Lower leg skin (tissue), 4 donors: ENCODE measurements at regions not wholly inside any gene's neighbourhood (a gene's known extent, or its start where the extent isn't known, plus 50 kb on each side); places are given as distances from the start of the nearest gene placed in this dataset.
"Not testable (repeated sequence)": the region's sequence is repeated elsewhere in the genome, so short reads cannot be mapped to it uniquely, and the experiment has no call there.

ENCODE experiments used
- DNase-seq, 2 donors: peaks; one replicate each; pipeline ENCODE4 v3.0.0-alpha.2; 2019; ENCODE audit warnings: low spot score in 2 of 2
- H3K4me3 ChIP-seq: fragments of 200-600 bp; sonication (generic); 2 replicates; pipeline ENCODE4 v1.5.1; 2017; ENCODE audit warnings: mild to moderate bottlenecking, low read depth; ENCODE audit not compliant: poor library complexity, severe bottlenecking
- POLR2A ChIP-seq, 2 donors: fragments of 450-650 bp; IDR thresholded peaks; one replicate each; pipeline ENCODE4 v1.6.1; 2016 to 2017; ENCODE audit warnings: antibody characterized with exemption in 2 of 2, mild to moderate bottlenecking in 1 of 2, moderate library complexity in 1 of 2
- WGBS, 2 donors: methylation state at CpG; one replicate each; pipeline ENCODE4 v1.1.5; 2018; 5-methylcytosine and 5-hydroxymethylcytosine counted together
- intact Hi-C: fragments of 100-400 bp; cut with DNase I; formaldehyde crosslinking; loops from one replicate; pipeline ENCODE4 v1.15.0; 2023; ENCODE audit warnings: low total_unique reads
- TF ChIP-seq, protein P1 (sequence below), 3 donors: fragments of 450-650 bp; IDR thresholded peaks; one replicate each; pipeline ENCODE4 v1.5.1; 2016; ENCODE audit warnings: antibody characterized with exemption in 3 of 3, mild to moderate bottlenecking in 3 of 3, moderate library complexity in 2 of 3

GRCh38 chr21:15472108-15473040, 257.4 kb upstream of the USP25 start:
- DNase-seq = no peak
- no peak overlapping the region for H3K4me3 ChIP-seq
- intact Hi-C loops = no loop called here
- TF ChIP-seq, protein P1, sequence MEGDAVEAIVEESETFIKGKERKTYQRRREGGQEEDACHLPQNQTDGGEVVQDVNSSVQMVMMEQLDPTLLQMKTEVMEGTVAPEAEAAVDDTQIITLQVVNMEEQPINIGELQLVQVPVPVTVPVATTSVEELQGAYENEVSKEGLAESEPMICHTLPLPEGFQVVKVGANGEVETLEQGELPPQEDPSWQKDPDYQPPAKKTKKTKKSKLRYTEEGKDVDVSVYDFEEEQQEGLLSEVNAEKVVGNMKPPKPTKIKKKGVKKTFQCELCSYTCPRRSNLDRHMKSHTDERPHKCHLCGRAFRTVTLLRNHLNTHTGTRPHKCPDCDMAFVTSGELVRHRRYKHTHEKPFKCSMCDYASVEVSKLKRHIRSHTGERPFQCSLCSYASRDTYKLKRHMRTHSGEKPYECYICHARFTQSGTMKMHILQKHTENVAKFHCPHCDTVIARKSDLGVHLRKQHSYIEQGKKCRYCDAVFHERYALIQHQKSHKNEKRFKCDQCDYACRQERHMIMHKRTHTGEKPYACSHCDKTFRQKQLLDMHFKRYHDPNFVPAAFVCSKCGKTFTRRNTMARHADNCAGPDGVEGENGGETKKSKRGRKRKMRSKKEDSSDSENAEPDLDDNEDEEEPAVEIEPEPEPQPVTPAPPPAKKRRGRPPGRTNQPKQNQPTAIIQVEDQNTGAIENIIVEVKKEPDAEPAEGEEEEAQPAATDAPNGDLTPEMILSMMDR (IDR thresholded peaks at IDR 0.05) = no peak
- TF ChIP-seq POLR2A (IDR thresholded peaks at IDR 0.05) = no peak
- 88 to 90% methylated on average over 6 of the region's 6 CpGs for WGBS, 2 donors

DNA sequence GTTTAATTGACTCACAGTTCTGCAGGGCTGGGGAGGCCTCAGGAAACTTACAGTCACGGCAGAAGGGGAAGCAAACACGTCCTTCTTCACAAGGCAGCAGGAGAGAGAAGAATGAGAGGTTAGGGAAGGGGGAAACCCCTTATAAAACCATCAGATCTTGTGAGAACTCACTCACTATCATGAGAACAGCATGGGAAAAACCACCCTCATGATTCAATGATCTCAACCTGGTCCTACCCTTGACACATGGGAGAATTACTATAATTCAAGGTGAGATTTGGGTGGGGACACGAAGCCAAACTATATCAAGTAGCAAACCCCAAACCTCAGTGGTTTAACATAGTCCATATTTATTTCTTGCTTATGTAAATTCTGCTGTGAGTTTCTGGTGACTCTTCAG, 252.0 kb upstream of the USP25 start:
- DNase-seq, intact Hi-C loops, H3K4me3 ChIP-seq: not testable (repeated sequence)
- WGBS, 2 donors = 87 to 89% methylated on average over 3 of the region's 3 CpGs

- intact Hi-C loops = no loop called here
- no peak for DNase-seq
- no peak for TF ChIP-seq POLR2A (IDR thresholded peaks at IDR 0.05)
- 84 to 93% methylated on average over 6 of the region's 6 CpGs for WGBS, 2 donors
- no peak overlapping the region for H3K4me3 ChIP-seq
Measured at GRCh38 chr21:15480160-15480559, 249.6 kb upstream of the USP25 start.

GRCh38 chr21:15483138-15483780, 246.5 kb upstream of the USP25 start:
- intact Hi-C loops = no loop called here
- 7 to 9% methylated on average over 8 of the region's 8 CpGs for WGBS, 2 donors
- DNase-seq = peak; percentile 78 to 96
- no peak overlapping the region for H3K4me3 ChIP-seq
- no peak for TF ChIP-seq POLR2A (IDR thresholded peaks at IDR 0.05)
- TF ChIP-seq, protein P1 (IDR thresholded peaks at IDR 0.05) = peak in 1 of 3 donors; percentile 57

DNA sequence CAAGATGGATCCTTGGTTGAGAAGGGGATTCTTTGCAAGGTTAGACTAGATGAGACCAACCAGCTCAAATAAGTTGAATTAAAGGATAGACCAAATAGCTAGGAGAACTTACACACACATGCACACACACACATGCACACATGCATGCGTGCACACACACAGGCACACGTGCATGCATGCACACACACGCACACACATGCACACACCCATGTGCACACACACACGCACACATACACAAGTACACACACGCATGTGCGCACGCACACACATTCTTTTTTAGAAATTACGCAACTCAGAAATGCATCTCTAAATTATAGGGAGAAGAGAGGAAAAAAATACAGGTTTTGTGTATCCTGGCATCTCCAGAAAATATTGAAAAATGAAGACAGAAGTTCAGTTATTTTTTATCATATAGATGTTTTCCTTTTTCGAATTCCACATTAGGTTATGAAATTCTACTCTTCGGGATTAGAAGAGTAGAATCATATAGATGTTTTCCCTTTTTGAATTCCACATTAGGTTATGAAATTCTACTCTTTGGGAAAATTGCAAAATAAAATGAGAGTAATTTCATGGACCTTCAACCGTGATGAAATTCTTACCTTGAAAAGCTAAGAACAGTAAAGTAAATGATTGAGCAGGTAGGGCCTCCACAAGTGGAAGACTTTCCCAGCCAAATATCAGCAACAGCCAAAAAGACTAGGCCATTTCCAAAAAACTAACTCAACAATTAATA, 243.2 kb upstream of the USP25 start:
- TF ChIP-seq, protein P1 (IDR thresholded peaks at IDR 0.05) = no peak
- no peak for TF ChIP-seq POLR2A (IDR thresholded peaks at IDR 0.05)
- H3K4me3 ChIP-seq = no peak overlapping the region
- WGBS, 2 donors = 81 to 92% methylated on average over 11 of the region's 11 CpGs
- intact Hi-C loops = no loop called here
- no peak for DNase-seq

- whole genome bisulfite sequencing, 2 donors = 51 to 63% methylated on average over 3 of the region's 3 CpGs
- no peak for TF ChIP-seq POLR2A (IDR thresholded peaks at IDR 0.05)
- TF ChIP-seq, protein P1 (IDR thresholded peaks at IDR 0.05) = no peak
- no peak for DNase-seq
- intact Hi-C loops = no loop called here
- no peak overlapping the region for H3K4me3 ChIP-seq
Measured at GRCh38 chr21:15487196-15487550, 242.6 kb upstream of the USP25 start.
